ENCODE measurements at regions not wholly inside any gene's neighbourhood (a gene's known extent, or its start where the extent isn't known, plus 50 kb on each side); places are given as distances from the start of the nearest gene placed in this dataset.

GRCh38 chr11:91650802-91651201, 573.8 kb upstream of the FAT3 start:
- Histone ChIP-seq H3F3A (ENCODE audit: control insufficient read depth, insufficient read depth) (no peaks in the 10 kb centered on the region), H3K4me3 (ENCODE audit: low read length) (no peak overlapping the region), H3K4me1 (ENCODE audit: control insufficient read depth, low read length) (no peaks in the 10 kb centered on the region), H3K36me3 (ENCODE audit: control insufficient read depth, low read length) (no peaks in the 10 kb centered on the region), H3K27ac (ENCODE audit: low read depth, low read length) (no peak overlapping the region), H3K79me2 (ENCODE audit: control insufficient read depth, low read length) (no peaks in the 10 kb centered on the region), H3K9me3 (ENCODE audit: control insufficient read depth, insufficient read depth, low read length) (no peaks in the 10 kb centered on the region), H3K9me2 (replicated peaks; ENCODE audit: control insufficient read depth, low read length) (no peaks in the 10 kb centered on the region), H4K20me1 (ENCODE audit: control insufficient read depth, insufficient read depth, low read depth, low read length) (no peaks in the 10 kb centered on the region), H3K4me2 (ENCODE audit: low read length) (no peak overlapping the region), H3K27me3 (ENCODE audit: control insufficient read depth, low read length) (no peaks in the 10 kb centered on the region)
- no peak for TF ChIP-seq EZH2phosphoT487 (IDR thresholded peaks at IDR 0.05; ENCODE audit: borderline replicate concordance, low read length)
- TF ChIP-seq, protein P1, sequence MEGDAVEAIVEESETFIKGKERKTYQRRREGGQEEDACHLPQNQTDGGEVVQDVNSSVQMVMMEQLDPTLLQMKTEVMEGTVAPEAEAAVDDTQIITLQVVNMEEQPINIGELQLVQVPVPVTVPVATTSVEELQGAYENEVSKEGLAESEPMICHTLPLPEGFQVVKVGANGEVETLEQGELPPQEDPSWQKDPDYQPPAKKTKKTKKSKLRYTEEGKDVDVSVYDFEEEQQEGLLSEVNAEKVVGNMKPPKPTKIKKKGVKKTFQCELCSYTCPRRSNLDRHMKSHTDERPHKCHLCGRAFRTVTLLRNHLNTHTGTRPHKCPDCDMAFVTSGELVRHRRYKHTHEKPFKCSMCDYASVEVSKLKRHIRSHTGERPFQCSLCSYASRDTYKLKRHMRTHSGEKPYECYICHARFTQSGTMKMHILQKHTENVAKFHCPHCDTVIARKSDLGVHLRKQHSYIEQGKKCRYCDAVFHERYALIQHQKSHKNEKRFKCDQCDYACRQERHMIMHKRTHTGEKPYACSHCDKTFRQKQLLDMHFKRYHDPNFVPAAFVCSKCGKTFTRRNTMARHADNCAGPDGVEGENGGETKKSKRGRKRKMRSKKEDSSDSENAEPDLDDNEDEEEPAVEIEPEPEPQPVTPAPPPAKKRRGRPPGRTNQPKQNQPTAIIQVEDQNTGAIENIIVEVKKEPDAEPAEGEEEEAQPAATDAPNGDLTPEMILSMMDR (IDR thresholded peaks at IDR 0.05; ENCODE audit: low read depth, low read length, poor library complexity, severe bottlenecking) = no peak

DNA sequence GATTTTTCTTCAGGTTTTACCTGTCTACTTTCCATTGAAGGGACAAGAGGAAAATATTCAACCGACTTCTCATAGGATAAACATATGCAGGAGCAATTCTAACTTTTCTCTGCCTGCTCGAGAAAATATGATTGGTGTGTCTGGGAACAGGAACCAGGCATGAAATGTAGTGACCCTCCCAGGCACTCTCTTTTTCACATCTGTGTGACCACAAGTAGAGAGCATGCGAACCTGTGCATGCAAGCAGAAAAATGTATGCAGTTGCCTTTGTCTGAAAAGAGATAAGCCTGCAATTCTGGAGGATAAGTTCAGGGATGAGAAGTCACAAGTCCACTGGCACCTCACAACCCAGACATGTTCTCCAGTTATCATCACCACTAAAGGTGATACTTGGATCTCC, 583.5 kb upstream of the FAT3 start:
- Histone ChIP-seq H3K4me2 (ENCODE audit: low read length) (no peak overlapping the region), H3K9me3 (ENCODE audit: control insufficient read depth, insufficient read depth, low read length) (no peaks in the 10 kb centered on the region), H3K27ac (ENCODE audit: low read depth, low read length) (no peak overlapping the region), H3K79me2 (ENCODE audit: control insufficient read depth, low read length) (no peaks in the 10 kb centered on the region), H4K20me1 (ENCODE audit: control insufficient read depth, insufficient read depth, low read depth, low read length) (no peaks in the 10 kb centered on the region), H3K36me3 (ENCODE audit: control insufficient read depth, low read length) (no peaks in the 10 kb centered on the region), H3K27me3 (ENCODE audit: control insufficient read depth, low read length) (no peaks in the 10 kb centered on the region), H3K4me1 (ENCODE audit: control insufficient read depth, low read length) (no peaks in the 10 kb centered on the region), H3K4me3 (ENCODE audit: low read length) (no peak overlapping the region), H3K9me2 (replicated peaks; ENCODE audit: control insufficient read depth, low read length) (no peaks in the 10 kb centered on the region), H3F3A (ENCODE audit: control insufficient read depth, insufficient read depth) (no peaks in the 10 kb centered on the region)
- no peak for TF ChIP-seq EZH2phosphoT487 (IDR thresholded peaks at IDR 0.05; ENCODE audit: borderline replicate concordance, low read length)
- TF ChIP-seq, protein P1 (IDR thresholded peaks at IDR 0.05; ENCODE audit: low read depth, low read length, poor library complexity, severe bottlenecking) = no peak

DNA sequence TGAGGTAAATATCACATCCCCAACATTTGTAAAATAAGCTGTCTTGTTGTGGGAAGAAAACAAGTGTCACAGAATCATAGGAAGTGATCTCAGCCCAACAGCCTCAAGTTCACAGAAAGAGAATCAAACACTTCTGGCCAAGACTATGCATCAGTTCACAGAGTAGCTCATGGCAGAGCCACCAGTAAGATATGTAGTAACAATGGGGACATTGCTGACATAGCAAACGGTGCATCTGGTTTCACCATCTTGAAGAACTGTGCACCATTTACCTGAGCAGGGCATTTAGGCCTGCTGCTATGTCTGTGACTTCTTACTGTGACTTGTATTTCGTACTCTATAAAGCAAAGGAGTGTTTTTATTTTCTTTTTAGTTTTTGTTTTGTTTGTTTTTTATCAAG, 585.3 kb upstream of the FAT3 start:
- Histone ChIP-seq H3K9me3 (ENCODE audit: control insufficient read depth, insufficient read depth, low read length) (no peaks in the 10 kb centered on the region), H3K9me2 (replicated peaks; ENCODE audit: control insufficient read depth, low read length) (no peaks in the 10 kb centered on the region), H3K79me2 (ENCODE audit: control insufficient read depth, low read length) (no peaks in the 10 kb centered on the region), H3K36me3 (ENCODE audit: control insufficient read depth, low read length) (no peaks in the 10 kb centered on the region), H3K27me3 (ENCODE audit: control insufficient read depth, low read length) (no peaks in the 10 kb centered on the region), H3K27ac (ENCODE audit: low read depth, low read length) (no peak overlapping the region), H3F3A (ENCODE audit: control insufficient read depth, insufficient read depth) (no peaks in the 10 kb centered on the region), H3K4me2 (ENCODE audit: low read length) (no peak overlapping the region), H3K4me3 (ENCODE audit: low read length) (no peak overlapping the region), H4K20me1 (ENCODE audit: control insufficient read depth, insufficient read depth, low read depth, low read length) (no peaks in the 10 kb centered on the region), H3K4me1 (ENCODE audit: control insufficient read depth, low read length) (no peaks in the 10 kb centered on the region)
- no peak for TF ChIP-seq EZH2phosphoT487 (IDR thresholded peaks at IDR 0.05; ENCODE audit: borderline replicate concordance, low read length)
- TF ChIP-seq, protein P1 (IDR thresholded peaks at IDR 0.05; ENCODE audit: low read depth, low read length, poor library complexity, severe bottlenecking) = no peak

Measured in DOHH2 (cell line).